GM23338 (cell line): ENCODE measurements at regions not wholly inside any gene's neighbourhood (a gene's known extent, or its start where the extent isn't known, plus 50 kb on each side); places are given as distances from the start of the nearest gene placed in this dataset.

Experiments
- ATAC-seq: fragments of 200-7000 bp; cut with Tn5 transposase; 3 replicates; pipeline ENCODE4 v1.9.1; 2020
- DNase-seq: peaks from one replicate; pipeline ENCODE4 v3.0.0-alpha.2; 2015; ENCODE audit warnings: low spot score
- H2AFZ ChIP-seq: fragments of 200-600 bp; sonication (generic); 2 replicates; pipeline ENCODE4 v1.8.0; 2016; ENCODE audit warnings: antibody characterized with exemption, mild to moderate bottlenecking, moderate library complexity
- H3F3A ChIP-seq: fragments of 200-600 bp; sonication (generic); replicated peaks from 2 replicates; pipeline ENCODE4 v1.8.0; 2017; ENCODE audit warnings: antibody characterized with exemption, mixed run types, low read depth
- H3K27ac ChIP-seq: fragments of 200-600 bp; sonication (generic); 2 replicates; pipeline ENCODE4 v1.6.1; 2016; ENCODE audit warnings: low read depth
- H3K27me3 ChIP-seq: fragments of 200-600 bp; sonication (generic); 2 replicates; pipeline ENCODE4 v1.8.0; 2016; ENCODE audit warnings: mild to moderate bottlenecking, mixed run types, moderate library complexity; ENCODE audit not compliant: insufficient read depth
- H3K36me3 ChIP-seq: fragments of 200-600 bp; sonication (generic); 2 replicates; pipeline ENCODE4 v1.8.0; 2016; ENCODE audit warnings: mild to moderate bottlenecking; ENCODE audit not compliant: insufficient read depth
- H3K4me1 ChIP-seq: fragments of 200-600 bp; sonication (generic); 2 replicates; pipeline ENCODE4 v1.8.0; 2016; ENCODE audit warnings: mild to moderate bottlenecking, moderate library complexity; ENCODE audit not compliant: insufficient read depth
- H3K4me2 ChIP-seq: fragments of 200-600 bp; sonication (generic); 2 replicates; pipeline ENCODE4 v1.7.1; 2017; ENCODE audit warnings: mixed run types
- H3K4me3 ChIP-seq: fragments of 200-600 bp; sonication (generic); 2 replicates; pipeline ENCODE4 v1.6.1; 2016; ENCODE audit warnings: mixed run types
- H3K79me2 ChIP-seq: fragments of 200-600 bp; sonication (generic); replicated peaks from 2 replicates; pipeline ENCODE4 v1.8.0; 2017; ENCODE audit warnings: mild to moderate bottlenecking; ENCODE audit not compliant: insufficient read depth
- H3K9me2 ChIP-seq: fragments of 200-600 bp; sonication (generic); 2 replicates; pipeline ENCODE4 v1.8.0; 2017; ENCODE audit not compliant: insufficient read depth
- H4K20me1 ChIP-seq: fragments of 200-600 bp; sonication (generic); replicated peaks from 2 replicates; pipeline ENCODE4 v1.8.0; 2017; ENCODE audit warnings: mild to moderate bottlenecking; ENCODE audit not compliant: insufficient read depth
- H3K27ac Mint-ChIP-seq: 2 replicates; pipeline ENCODE4 v1.8.0; 2020; ENCODE audit warnings: inconsistent platforms, mild to moderate bottlenecking, moderate library complexity, mixed read lengths
- H3K27me3 Mint-ChIP-seq: 3 replicates; pipeline ENCODE4 v1.8.0; 2022; ENCODE audit warnings: low read depth, mild to moderate bottlenecking, moderate library complexity, mixed read lengths, inconsistent platforms; ENCODE audit not compliant: insufficient read depth, poor library complexity
- H3K36me3 Mint-ChIP-seq: 3 replicates; pipeline ENCODE4 v1.8.0; 2021; ENCODE audit warnings: low read depth, mild to moderate bottlenecking, inconsistent platforms, moderate library complexity, mixed read lengths
- H3K4me1 Mint-ChIP-seq: 3 replicates; pipeline ENCODE4 v1.8.0; 2020; ENCODE audit warnings: mild to moderate bottlenecking, inconsistent platforms, mixed read lengths
- H3K4me3 Mint-ChIP-seq: 3 replicates; pipeline ENCODE4 v1.8.0; 2021; ENCODE audit warnings: moderate library complexity, mild to moderate bottlenecking, inconsistent platforms, mixed read lengths
- H3K9me3 Mint-ChIP-seq: 3 replicates; pipeline ENCODE4 v1.8.0; 2020; ENCODE audit warnings: moderate library complexity, mild to moderate bottlenecking, inconsistent platforms, mixed read lengths
- CREB1 ChIP-seq: fragments of 250-450 bp; sonication (Bioruptor Pico); IDR thresholded peaks from 2 replicates; pipeline ENCODE4 v1.5.0; 2020; ENCODE audit warnings: low read depth, mild to moderate bottlenecking, moderate library complexity
- EZH2 ChIP-seq: fragments of 200-600 bp; sonication (generic); IDR thresholded peaks from one replicate; pipeline ENCODE4 v1.8.0; 2017; ENCODE audit warnings: antibody characterized with exemption, mild to moderate bottlenecking, low read depth; ENCODE audit not compliant: unreplicated experiment
- EZH2phosphoT487 ChIP-seq: fragments of 200-600 bp; sonication (generic); IDR thresholded peaks from one replicate; pipeline ENCODE4 v1.8.1; 2018; ENCODE audit warnings: antibody characterized with exemption; ENCODE audit not compliant: unreplicated experiment
- NANOG ChIP-seq: IDR thresholded peaks from 2 replicates; pipeline ENCODE4 v1.6.1; 2016; ENCODE audit warnings: antibody characterized with exemption, borderline replicate concordance
- POLR2AphosphoS5 ChIP-seq: IDR thresholded peaks from 2 replicates; pipeline ENCODE4 v1.6.1; 2016; ENCODE audit warnings: antibody characterized with exemption, low read depth
- STAT1 ChIP-seq: IDR thresholded peaks from one replicate; pipeline ENCODE4 v1.6.1; 2016; ENCODE audit warnings: antibody characterized with exemption; ENCODE audit not compliant: unreplicated experiment
- ZNF114 ChIP-seq: fragments of 250-450 bp; sonication (Bioruptor Pico); IDR thresholded peaks from 2 replicates; pipeline ENCODE4 v1.5.0; 2020; ENCODE audit warnings: mild to moderate bottlenecking, moderate library complexity
- ZNF331 ChIP-seq: fragments of 250-450 bp; sonication (Bioruptor Pico); IDR thresholded peaks from 2 replicates; pipeline ENCODE4 v1.5.0; 2020; ENCODE audit warnings: low read depth, mild to moderate bottlenecking, moderate library complexity
- TF ChIP-seq, protein P1 (sequence below), 2 experiments: fragments of 200-600 bp in 1 of 2; sonication (generic) in 1 of 2; conservative IDR thresholded peaks; 2 replicates each; pipeline versions ENCODE4 v1.5.1 to v1.6.1; 2016 to 2017; ENCODE audit warnings: antibody characterized with exemption in 2 of 2, low read depth in 2 of 2, mild to moderate bottlenecking in 2 of 2, moderate library complexity in 1 of 2
- TF ChIP-seq, protein P2 (sequence below): IDR thresholded peaks from one replicate; pipeline ENCODE4 v1.6.1; 2018; ENCODE audit warnings: antibody characterized with exemption; ENCODE audit not compliant: unreplicated experiment
- TF ChIP-seq, protein P3 (sequence below): fragments of 250-450 bp; sonication (Bioruptor Pico); IDR thresholded peaks from 2 replicates; pipeline ENCODE4 v1.5.0; 2020; ENCODE audit warnings: mild to moderate bottlenecking, moderate library complexity
- TF ChIP-seq, protein P4 (sequence below): IDR thresholded peaks from 2 replicates; pipeline ENCODE4 v1.6.1; 2016; ENCODE audit warnings: antibody characterized with exemption

DNA sequence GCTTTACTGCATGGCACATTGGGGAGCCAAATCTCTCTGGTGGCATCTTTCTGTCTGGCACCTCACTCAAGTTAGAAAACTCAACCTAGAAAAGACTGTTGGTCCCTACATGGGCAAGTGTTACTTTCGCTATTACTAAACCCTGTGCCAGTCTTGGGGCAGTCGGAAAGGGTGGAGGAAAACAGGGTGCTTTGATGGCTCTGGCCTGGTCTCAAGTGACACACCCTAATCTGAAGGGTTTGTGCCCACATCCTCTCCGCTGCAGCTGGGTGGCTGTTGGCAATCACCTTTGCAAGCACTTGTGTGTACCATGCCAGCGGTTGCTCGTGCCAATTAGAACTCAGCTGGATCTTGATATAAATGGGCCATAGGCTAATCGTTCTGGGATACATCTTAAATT lies 159.8 kb upstream of the ITGB1 start:
- Histone ChIP-seq H3K27ac (no peak overlapping the region), H3K36me3 (no peaks in the 10 kb centered on the region), H3F3A (no peaks in the 10 kb centered on the region), H3K79me2 (no peaks in the 10 kb centered on the region), H3K9me2 (0 out of 2 replicates have a peak, but pooled peaks cover 3% of the 10 kb centered on the region), H3K4me2 (no peak overlapping the region), H4K20me1 (no peaks in the 10 kb centered on the region), H3K27me3 (no peaks in the 10 kb centered on the region), H3K4me3 (no peak overlapping the region), H2AFZ (no peak overlapping the region), H3K4me1 (peaks cover 7% of the 10 kb centered on the region; the same call in 1 of the 2 replicates)
- ATAC-seq (no peak), DNase-seq (no peak)
- H3K9me3 Mint-ChIP-seq = no peaks in the 10 kb centered on the region
- H3K27ac Mint-ChIP-seq = no peak overlapping the region
- H3K4me3 Mint-ChIP-seq = no peak overlapping the region
- H3K36me3 Mint-ChIP-seq = no peaks in the 10 kb centered on the region
- no peaks in the 10 kb centered on the region for H3K27me3 Mint-ChIP-seq
- peaks cover 8% of the 10 kb centered on the region for H3K4me1 Mint-ChIP-seq
- no peak for TF ChIP-seq NANOG
- TF ChIP-seq ZNF331 = no peak
- TF ChIP-seq, protein P1, sequence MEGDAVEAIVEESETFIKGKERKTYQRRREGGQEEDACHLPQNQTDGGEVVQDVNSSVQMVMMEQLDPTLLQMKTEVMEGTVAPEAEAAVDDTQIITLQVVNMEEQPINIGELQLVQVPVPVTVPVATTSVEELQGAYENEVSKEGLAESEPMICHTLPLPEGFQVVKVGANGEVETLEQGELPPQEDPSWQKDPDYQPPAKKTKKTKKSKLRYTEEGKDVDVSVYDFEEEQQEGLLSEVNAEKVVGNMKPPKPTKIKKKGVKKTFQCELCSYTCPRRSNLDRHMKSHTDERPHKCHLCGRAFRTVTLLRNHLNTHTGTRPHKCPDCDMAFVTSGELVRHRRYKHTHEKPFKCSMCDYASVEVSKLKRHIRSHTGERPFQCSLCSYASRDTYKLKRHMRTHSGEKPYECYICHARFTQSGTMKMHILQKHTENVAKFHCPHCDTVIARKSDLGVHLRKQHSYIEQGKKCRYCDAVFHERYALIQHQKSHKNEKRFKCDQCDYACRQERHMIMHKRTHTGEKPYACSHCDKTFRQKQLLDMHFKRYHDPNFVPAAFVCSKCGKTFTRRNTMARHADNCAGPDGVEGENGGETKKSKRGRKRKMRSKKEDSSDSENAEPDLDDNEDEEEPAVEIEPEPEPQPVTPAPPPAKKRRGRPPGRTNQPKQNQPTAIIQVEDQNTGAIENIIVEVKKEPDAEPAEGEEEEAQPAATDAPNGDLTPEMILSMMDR (conservative IDR thresholded peaks at IDR 0.05; ENCODE audit: low read depth in 2 of 2) = no peak
- TF ChIP-seq STAT1 = no peak
- TF ChIP-seq, protein P2, sequence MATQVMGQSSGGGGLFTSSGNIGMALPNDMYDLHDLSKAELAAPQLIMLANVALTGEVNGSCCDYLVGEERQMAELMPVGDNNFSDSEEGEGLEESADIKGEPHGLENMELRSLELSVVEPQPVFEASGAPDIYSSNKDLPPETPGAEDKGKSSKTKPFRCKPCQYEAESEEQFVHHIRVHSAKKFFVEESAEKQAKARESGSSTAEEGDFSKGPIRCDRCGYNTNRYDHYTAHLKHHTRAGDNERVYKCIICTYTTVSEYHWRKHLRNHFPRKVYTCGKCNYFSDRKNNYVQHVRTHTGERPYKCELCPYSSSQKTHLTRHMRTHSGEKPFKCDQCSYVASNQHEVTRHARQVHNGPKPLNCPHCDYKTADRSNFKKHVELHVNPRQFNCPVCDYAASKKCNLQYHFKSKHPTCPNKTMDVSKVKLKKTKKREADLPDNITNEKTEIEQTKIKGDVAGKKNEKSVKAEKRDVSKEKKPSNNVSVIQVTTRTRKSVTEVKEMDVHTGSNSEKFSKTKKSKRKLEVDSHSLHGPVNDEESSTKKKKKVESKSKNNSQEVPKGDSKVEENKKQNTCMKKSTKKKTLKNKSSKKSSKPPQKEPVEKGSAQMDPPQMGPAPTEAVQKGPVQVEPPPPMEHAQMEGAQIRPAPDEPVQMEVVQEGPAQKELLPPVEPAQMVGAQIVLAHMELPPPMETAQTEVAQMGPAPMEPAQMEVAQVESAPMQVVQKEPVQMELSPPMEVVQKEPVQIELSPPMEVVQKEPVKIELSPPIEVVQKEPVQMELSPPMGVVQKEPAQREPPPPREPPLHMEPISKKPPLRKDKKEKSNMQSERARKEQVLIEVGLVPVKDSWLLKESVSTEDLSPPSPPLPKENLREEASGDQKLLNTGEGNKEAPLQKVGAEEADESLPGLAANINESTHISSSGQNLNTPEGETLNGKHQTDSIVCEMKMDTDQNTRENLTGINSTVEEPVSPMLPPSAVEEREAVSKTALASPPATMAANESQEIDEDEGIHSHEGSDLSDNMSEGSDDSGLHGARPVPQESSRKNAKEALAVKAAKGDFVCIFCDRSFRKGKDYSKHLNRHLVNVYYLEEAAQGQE = no peak
- no peak for TF ChIP-seq EZH2
- TF ChIP-seq, protein P3, sequence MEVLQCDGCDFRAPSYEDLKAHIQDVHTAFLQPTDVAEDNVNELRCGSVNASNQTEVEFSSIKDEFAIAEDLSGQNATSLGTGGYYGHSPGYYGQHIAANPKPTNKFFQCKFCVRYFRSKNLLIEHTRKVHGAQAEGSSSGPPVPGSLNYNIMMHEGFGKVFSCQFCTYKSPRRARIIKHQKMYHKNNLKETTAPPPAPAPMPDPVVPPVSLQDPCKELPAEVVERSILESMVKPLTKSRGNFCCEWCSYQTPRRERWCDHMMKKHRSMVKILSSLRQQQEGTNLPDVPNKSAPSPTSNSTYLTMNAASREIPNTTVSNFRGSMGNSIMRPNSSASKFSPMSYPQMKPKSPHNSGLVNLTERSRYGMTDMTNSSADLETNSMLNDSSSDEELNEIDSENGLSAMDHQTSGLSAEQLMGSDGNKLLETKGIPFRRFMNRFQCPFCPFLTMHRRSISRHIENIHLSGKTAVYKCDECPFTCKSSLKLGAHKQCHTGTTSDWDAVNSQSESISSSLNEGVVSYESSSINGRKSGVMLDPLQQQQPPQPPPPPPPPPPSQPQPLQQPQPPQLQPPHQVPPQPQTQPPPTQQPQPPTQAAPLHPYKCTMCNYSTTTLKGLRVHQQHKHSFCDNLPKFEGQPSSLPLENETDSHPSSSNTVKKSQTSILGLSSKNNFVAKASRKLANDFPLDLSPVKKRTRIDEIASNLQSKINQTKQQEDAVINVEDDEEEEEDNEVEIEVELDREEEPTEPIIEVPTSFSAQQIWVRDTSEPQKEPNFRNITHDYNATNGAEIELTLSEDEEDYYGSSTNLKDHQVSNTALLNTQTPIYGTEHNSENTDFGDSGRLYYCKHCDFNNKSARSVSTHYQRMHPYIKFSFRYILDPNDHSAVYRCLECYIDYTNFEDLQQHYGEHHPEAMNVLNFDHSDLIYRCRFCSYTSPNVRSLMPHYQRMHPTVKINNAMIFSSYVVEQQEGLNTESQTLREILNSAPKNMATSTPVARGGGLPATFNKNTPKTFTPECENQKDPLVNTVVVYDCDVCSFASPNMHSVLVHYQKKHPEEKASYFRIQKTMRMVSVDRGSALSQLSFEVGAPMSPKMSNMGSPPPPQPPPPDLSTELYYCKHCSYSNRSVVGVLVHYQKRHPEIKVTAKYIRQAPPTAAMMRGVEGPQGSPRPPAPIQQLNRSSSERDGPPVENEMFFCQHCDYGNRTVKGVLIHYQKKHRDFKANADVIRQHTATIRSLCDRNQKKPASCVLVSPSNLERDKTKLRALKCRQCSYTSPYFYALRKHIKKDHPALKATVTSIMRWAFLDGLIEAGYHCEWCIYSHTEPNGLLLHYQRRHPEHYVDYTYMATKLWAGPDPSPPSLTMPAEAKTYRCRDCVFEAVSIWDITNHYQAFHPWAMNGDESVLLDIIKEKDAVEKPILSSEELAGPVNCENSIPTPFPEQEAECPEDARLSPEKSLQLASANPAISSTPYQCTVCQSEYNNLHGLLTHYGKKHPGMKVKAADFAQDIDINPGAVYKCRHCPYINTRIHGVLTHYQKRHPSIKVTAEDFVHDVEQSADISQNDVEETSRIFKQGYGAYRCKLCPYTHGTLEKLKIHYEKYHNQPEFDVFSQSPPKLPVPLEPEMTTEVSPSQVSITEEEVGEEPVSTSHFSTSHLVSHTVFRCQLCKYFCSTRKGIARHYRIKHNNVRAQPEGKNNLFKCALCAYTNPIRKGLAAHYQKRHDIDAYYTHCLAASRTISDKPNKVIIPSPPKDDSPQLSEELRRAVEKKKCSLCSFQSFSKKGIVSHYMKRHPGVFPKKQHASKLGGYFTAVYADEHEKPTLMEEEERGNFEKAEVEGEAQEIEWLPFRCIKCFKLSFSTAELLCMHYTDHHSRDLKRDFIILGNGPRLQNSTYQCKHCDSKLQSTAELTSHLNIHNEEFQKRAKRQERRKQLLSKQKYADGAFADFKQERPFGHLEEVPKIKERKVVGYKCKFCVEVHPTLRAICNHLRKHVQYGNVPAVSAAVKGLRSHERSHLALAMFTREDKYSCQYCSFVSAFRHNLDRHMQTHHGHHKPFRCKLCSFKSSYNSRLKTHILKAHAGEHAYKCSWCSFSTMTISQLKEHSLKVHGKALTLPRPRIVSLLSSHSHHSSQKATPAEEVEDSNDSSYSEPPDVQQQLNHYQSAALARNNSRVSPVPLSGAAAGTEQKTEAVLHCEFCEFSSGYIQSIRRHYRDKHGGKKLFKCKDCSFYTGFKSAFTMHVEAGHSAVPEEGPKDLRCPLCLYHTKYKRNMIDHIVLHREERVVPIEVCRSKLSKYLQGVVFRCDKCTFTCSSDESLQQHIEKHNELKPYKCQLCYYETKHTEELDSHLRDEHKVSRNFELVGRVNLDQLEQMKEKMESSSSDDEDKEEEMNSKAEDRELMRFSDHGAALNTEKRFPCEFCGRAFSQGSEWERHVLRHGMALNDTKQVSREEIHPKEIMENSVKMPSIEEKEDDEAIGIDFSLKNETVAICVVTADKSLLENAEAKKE (CRISPR knock-in tag) = no peak
- TF ChIP-seq POLR2AphosphoS5 = no peak
- no peak for TF ChIP-seq EZH2phosphoT487
- no peak for TF ChIP-seq ZNF114 (CRISPR knock-in tag)
- TF ChIP-seq, protein P4, sequence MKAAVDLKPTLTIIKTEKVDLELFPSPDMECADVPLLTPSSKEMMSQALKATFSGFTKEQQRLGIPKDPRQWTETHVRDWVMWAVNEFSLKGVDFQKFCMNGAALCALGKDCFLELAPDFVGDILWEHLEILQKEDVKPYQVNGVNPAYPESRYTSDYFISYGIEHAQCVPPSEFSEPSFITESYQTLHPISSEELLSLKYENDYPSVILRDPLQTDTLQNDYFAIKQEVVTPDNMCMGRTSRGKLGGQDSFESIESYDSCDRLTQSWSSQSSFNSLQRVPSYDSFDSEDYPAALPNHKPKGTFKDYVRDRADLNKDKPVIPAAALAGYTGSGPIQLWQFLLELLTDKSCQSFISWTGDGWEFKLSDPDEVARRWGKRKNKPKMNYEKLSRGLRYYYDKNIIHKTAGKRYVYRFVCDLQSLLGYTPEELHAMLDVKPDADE = no peak
- TF ChIP-seq CREB1 = no peak
